ENCODE measurements at regions not wholly inside any gene's neighbourhood (a gene's known extent, or its start where the extent isn't known, plus 50 kb on each side); places are given as distances from the start of the nearest gene placed in this dataset.

DNA sequence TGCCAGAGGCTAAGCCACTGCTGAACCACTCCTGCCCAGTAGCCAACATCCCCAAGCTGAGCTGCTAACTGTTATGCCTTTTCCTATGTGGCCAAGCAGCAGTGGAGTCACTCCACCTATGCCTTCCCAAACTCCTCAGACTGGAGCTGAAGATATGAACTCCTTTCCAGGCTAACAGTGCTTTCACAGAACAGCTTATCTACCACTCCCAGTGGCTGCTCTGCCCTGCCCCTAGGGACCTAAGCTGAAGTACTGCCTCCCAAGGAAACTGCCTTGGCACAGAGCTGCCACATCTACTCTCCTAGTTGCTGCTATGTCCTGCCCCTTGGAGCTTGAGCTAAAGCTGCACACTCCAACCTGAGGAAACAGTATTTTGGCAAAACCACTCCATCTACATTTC lies 275.9 kb downstream of the RBM43 start:
- Histone ChIP-seq H3K36me3 (ENCODE audit: control insufficient read depth in 2 of 2, insufficient read depth in 2 of 2, low read length in 1 of 2) (no peaks in the 10 kb centered on the region), H3K27me3 (ENCODE audit: control insufficient read depth in 2 of 2, insufficient read depth in 1 of 2, low read length in 1 of 2) (no peaks in the 10 kb centered on the region), H3K4me3 (ENCODE audit: low read length in 2 of 2) (no peak overlapping the region), H3K4me1 (ENCODE audit: control insufficient read depth in 2 of 2, insufficient read depth in 2 of 2, low read length in 2 of 2) (no peaks in the 10 kb centered on the region), H3K9me3 (ENCODE audit: control insufficient read depth in 2 of 2, insufficient read depth in 1 of 2, low read length in 1 of 2) (peaks cover 0 to 7% of the 10 kb centered on the region in 2 donors), H3K27ac (ENCODE audit: low read depth in 1 of 2, low read length in 1 of 2) (no peak overlapping the region)
- no peak for DNase-seq (ENCODE audit: low read depth in 6 of 9, low spot score in 9 of 9)

DNA sequence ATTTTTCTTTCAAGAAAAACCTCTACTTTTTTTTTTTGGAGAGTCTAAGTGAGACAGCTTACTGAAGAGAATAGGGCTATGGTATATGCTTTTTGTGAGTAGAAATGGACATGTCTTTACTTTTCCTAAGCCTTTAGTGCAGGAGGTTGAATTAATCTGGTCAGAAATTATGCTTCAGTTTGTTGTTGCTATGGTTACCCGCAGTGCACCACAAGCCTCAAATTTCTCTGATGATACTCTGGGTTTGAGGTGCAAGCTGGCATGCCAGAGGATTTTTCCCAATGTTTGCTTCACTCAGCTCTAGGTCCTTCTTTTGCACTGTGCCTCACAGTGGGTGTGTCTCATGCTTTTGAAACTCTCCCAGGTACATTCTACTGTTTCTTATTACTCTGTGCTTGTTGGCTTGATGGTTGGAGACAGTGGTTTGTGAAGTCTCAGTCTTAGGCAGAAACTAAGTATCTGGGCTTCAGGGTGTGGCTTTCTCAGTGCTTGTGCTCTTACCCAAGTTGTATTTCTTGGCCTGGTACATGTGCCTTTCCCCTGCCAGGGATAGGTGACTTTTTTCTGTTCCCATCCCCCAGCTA lies 278.3 kb downstream of the RBM43 start:
- DNase-seq (ENCODE audit: low read depth in 6 of 9, low spot score in 9 of 9), result no peak
- Histone ChIP-seq H3K9me3 (ENCODE audit: control insufficient read depth in 2 of 2, insufficient read depth in 1 of 2, low read length in 1 of 2) (peaks cover 0 to 7% of the 10 kb centered on the region in 2 donors), H3K27me3 (ENCODE audit: control insufficient read depth in 2 of 2, insufficient read depth in 1 of 2, low read length in 1 of 2) (no peaks in the 10 kb centered on the region), H3K27ac (ENCODE audit: low read depth in 1 of 2, low read length in 1 of 2) (no peak overlapping the region), H3K36me3 (ENCODE audit: control insufficient read depth in 2 of 2, insufficient read depth in 2 of 2, low read length in 1 of 2) (no peaks in the 10 kb centered on the region), H3K4me3 (ENCODE audit: low read length in 2 of 2) (no peak overlapping the region), H3K4me1 (ENCODE audit: control insufficient read depth in 2 of 2, insufficient read depth in 2 of 2, low read length in 2 of 2) (no peaks in the 10 kb centered on the region)
- 95% methylated on average over 1 of the region's 1 CpG for WGBS

DNA sequence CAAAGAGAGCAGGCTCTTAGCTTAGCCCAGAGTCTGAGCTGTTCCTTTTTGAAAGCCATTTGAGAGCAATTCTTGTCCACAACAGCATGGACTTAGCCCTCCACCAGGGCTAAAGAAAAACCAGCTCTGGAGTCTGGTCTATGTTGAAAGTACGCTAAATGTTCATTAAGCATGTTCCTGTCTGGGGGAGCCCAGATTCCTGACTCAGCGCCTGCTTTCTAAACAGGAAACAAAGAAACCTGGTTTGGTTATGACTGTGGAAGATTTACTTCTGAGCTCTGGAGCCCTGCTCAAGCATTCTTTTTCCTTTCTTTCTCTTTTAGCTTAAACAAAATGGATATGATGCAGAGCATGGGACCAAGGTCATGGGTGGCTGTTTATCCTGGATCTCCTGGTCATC lies 279.8 kb downstream of the RBM43 start:
- no peak overlapping the region for H3K27ac ChIP-seq (ENCODE audit: low read depth in 1 of 2, low read length in 1 of 2)
- H3K4me3 ChIP-seq (ENCODE audit: low read length in 2 of 2), result no peak overlapping the region
- H3K36me3 ChIP-seq (ENCODE audit: control insufficient read depth in 2 of 2, insufficient read depth in 2 of 2, low read length in 1 of 2), result no peaks in the 10 kb centered on the region
- no peaks in the 10 kb centered on the region for H3K4me1 ChIP-seq (ENCODE audit: control insufficient read depth in 2 of 2, insufficient read depth in 2 of 2, low read length in 2 of 2)
- H3K9me3 ChIP-seq (ENCODE audit: control insufficient read depth in 2 of 2, insufficient read depth in 1 of 2, low read length in 1 of 2), result peaks cover 0 to 6% of the 10 kb centered on the region in 2 donors
- H3K27me3 ChIP-seq (ENCODE audit: control insufficient read depth in 2 of 2, insufficient read depth in 1 of 2, low read length in 1 of 2), result no peaks in the 10 kb centered on the region
- 20% methylated on average over 2 of the region's 2 CpGs for WGBS
- DNase-seq (ENCODE audit: low read depth in 6 of 9, low spot score in 9 of 9), result no peak

DNA sequence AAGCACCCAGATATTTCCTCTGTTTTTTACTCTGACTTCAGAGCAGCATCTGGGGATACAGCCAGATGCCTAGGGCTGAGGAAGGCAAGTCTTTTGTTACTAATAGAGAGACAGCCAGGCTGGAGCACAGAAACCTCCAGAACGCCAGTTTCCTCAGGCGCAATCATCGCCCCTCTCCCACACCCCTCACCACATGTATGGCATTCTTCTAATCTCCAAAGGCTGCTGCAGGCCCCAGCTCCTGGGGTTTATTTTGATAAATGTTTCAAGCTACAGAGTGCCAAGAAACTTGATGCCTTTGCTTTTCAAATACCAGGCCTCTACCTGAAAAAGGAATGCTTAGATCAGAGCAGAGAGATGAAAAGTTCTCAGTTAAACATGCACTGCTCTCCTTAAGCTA lies 283.6 kb downstream of the RBM43 start:
- Histone ChIP-seq H3K27ac (ENCODE audit: low read depth in 1 of 2, low read length in 1 of 2) (no peak overlapping the region), H3K4me3 (ENCODE audit: low read length in 2 of 2) (no peak overlapping the region), H3K27me3 (ENCODE audit: control insufficient read depth in 2 of 2, insufficient read depth in 1 of 2, low read length in 1 of 2) (no peaks in the 10 kb centered on the region), H3K4me1 (ENCODE audit: control insufficient read depth in 2 of 2, insufficient read depth in 2 of 2, low read length in 2 of 2) (no peaks in the 10 kb centered on the region), H3K9me3 (ENCODE audit: control insufficient read depth in 2 of 2, insufficient read depth in 1 of 2, low read length in 1 of 2) (no peaks in the 10 kb centered on the region), H3K36me3 (ENCODE audit: control insufficient read depth in 2 of 2, insufficient read depth in 2 of 2, low read length in 1 of 2) (no peaks in the 10 kb centered on the region)
- 90% methylated on average over 3 of the region's 3 CpGs for WGBS
- DNase-seq (ENCODE audit: low read depth in 6 of 9, low spot score in 9 of 9), result no peak

DNA sequence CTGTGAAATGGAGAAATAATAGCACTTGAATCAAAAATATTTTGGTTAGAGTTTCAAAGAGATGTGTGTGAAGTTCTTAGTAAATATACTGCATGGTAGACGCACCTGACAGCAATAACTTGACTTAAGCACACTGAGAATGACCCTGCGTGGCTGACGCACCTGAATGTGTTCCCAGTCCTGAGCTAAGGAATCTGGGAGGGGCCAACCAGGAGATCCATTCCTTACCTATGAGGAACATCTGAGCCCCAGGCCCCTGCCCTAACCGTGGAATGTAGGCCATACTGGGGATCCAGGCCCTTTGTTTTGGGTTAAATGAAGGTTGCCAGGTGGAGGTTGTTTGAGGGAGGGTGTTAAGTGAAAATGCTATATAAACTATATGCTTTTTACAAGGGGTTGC lies 284.4 kb downstream of the RBM43 start:
- H3K9me3 ChIP-seq (ENCODE audit: control insufficient read depth in 2 of 2, insufficient read depth in 1 of 2, low read length in 1 of 2), result no peaks in the 10 kb centered on the region
- no peak overlapping the region for H3K4me3 ChIP-seq (ENCODE audit: low read length in 2 of 2)
- no peaks in the 10 kb centered on the region for H3K36me3 ChIP-seq (ENCODE audit: control insufficient read depth in 2 of 2, insufficient read depth in 2 of 2, low read length in 1 of 2)
- WGBS, result 89% methylated on average over 4 of the region's 4 CpGs
- no peak for DNase-seq (ENCODE audit: low read depth in 6 of 9, low spot score in 9 of 9)
- H3K27me3 ChIP-seq (ENCODE audit: control insufficient read depth in 2 of 2, insufficient read depth in 1 of 2, low read length in 1 of 2), result no peaks in the 10 kb centered on the region
- no peaks in the 10 kb centered on the region for H3K4me1 ChIP-seq (ENCODE audit: control insufficient read depth in 2 of 2, insufficient read depth in 2 of 2, low read length in 2 of 2)
- no peak overlapping the region for H3K27ac ChIP-seq (ENCODE audit: low read depth in 1 of 2, low read length in 1 of 2)

DNA sequence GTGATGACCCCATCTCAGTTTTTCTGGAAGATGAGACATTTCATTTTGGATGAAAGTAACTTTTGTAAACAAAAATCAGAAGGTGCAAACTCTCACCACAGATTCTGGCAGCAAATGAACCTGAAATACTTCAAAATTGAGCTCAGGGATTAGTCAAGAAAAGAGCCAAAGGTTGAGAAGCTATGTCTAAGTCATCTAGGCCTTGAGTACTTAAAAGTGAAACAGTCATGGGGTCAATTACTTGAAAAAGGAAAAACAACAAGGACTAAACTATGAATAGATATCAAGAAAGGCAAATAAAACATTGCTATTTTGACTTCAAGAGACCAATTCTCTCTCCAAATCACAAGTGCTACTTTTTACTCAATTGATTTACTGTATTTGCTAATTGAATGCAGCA lies 285.1 kb downstream of the RBM43 start:
- Histone ChIP-seq H3K4me1 (ENCODE audit: control insufficient read depth in 2 of 2, insufficient read depth in 2 of 2, low read length in 2 of 2) (no peaks in the 10 kb centered on the region), H3K36me3 (ENCODE audit: control insufficient read depth in 2 of 2, insufficient read depth in 2 of 2, low read length in 1 of 2) (no peaks in the 10 kb centered on the region), H3K4me3 (ENCODE audit: low read length in 2 of 2) (no peak overlapping the region), H3K9me3 (ENCODE audit: control insufficient read depth in 2 of 2, insufficient read depth in 1 of 2, low read length in 1 of 2) (no peaks in the 10 kb centered on the region), H3K27me3 (ENCODE audit: control insufficient read depth in 2 of 2, insufficient read depth in 1 of 2, low read length in 1 of 2) (no peaks in the 10 kb centered on the region), H3K27ac (ENCODE audit: low read depth in 1 of 2, low read length in 1 of 2) (no peak overlapping the region)
- DNase-seq (ENCODE audit: low read depth in 6 of 9, low spot score in 9 of 9), result no peak

DNA sequence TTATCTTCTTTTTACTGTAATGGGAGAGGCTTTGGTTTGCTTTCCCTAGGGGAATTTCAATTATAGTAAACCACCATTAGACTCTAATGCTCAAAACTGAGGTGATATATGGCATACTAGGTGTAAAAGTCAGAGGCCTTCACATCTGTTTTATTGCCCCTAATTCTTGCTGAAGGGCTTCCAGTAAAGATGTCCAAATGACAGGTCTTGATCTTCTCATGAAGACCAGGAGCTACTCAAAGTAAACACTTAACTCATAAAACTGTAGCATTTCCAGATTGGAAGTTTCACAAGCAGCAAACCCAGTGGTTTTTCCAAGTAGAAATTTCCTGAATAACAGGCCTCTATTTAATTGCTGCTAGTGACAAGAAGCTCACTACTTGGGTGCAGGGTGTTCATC lies 286.8 kb downstream of the RBM43 start:
- H3K27me3 ChIP-seq (ENCODE audit: control insufficient read depth in 2 of 2, insufficient read depth in 1 of 2, low read length in 1 of 2), result no peaks in the 10 kb centered on the region
- DNase-seq (ENCODE audit: low read depth in 6 of 9, low spot score in 9 of 9), result no peak
- no peaks in the 10 kb centered on the region for H3K9me3 ChIP-seq (ENCODE audit: control insufficient read depth in 2 of 2, insufficient read depth in 1 of 2, low read length in 1 of 2)
- H3K27ac ChIP-seq (ENCODE audit: low read depth in 1 of 2, low read length in 1 of 2), result no peak overlapping the region
- H3K4me3 ChIP-seq (ENCODE audit: low read length in 2 of 2), result no peak overlapping the region
- no peaks in the 10 kb centered on the region for H3K4me1 ChIP-seq (ENCODE audit: control insufficient read depth in 2 of 2, insufficient read depth in 2 of 2, low read length in 2 of 2)
- no peaks in the 10 kb centered on the region for H3K36me3 ChIP-seq (ENCODE audit: control insufficient read depth in 2 of 2, insufficient read depth in 2 of 2, low read length in 1 of 2)

DNA sequence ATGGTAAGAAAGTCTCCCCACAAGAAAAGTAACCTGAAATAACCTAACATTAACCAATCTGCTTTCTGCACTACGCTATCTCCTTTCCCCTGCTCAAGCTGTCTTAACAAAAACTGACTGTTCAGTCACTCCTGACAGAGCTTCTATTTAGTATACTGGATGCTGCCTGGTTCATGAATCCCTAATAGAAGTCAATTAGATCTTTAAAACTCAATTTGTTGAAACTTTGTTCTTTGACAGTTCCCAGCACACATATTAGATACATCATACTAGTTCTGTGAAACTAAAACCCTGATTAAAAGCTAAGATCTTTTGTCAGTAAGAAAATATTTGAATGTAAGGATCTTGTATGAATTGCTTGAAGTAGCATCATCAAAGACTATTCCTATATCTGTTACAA lies 287.4 kb downstream of the RBM43 start:
- H3K4me3 ChIP-seq (ENCODE audit: low read length in 2 of 2), result no peak overlapping the region
- 91% methylated on average over 1 of the region's 1 CpG for WGBS
- no peaks in the 10 kb centered on the region for H3K27me3 ChIP-seq (ENCODE audit: control insufficient read depth in 2 of 2, insufficient read depth in 1 of 2, low read length in 1 of 2)
- DNase-seq (ENCODE audit: low read depth in 6 of 9, low spot score in 9 of 9), result no peak
- H3K9me3 ChIP-seq (ENCODE audit: control insufficient read depth in 2 of 2, insufficient read depth in 1 of 2, low read length in 1 of 2), result no peaks in the 10 kb centered on the region
- H3K27ac ChIP-seq (ENCODE audit: low read depth in 1 of 2, low read length in 1 of 2), result no peak overlapping the region
- no peaks in the 10 kb centered on the region for H3K36me3 ChIP-seq (ENCODE audit: control insufficient read depth in 2 of 2, insufficient read depth in 2 of 2, low read length in 1 of 2)
- H3K4me1 ChIP-seq (ENCODE audit: control insufficient read depth in 2 of 2, insufficient read depth in 2 of 2, low read length in 2 of 2), result no peaks in the 10 kb centered on the region

DNA sequence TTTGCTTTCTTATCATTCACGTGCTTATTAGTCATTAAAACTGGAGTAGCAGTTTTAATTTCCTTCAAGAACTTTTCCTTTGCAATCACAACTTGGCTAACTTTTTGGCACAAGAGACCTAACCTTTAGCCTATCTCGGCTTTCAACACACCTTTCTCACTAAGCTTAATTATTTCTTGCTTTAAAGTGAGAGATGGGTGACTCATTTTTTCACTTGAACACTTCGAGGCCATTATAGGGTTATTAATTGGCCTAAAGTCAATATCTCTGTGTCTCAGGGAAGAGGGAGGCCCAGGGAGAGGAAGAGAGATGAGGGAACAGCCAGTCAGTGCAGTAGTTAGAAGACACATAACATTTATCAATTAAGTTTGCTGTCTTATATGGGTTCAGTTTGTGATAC lies 289.8 kb downstream of the RBM43 start:
- no peaks in the 10 kb centered on the region for H3K9me3 ChIP-seq (ENCODE audit: control insufficient read depth in 2 of 2, insufficient read depth in 1 of 2, low read length in 1 of 2)
- H3K4me3 ChIP-seq (ENCODE audit: low read length in 2 of 2), result no peak overlapping the region
- H3K27me3 ChIP-seq (ENCODE audit: control insufficient read depth in 2 of 2, insufficient read depth in 1 of 2, low read length in 1 of 2), result no peaks in the 10 kb centered on the region
- no peaks in the 10 kb centered on the region for H3K36me3 ChIP-seq (ENCODE audit: control insufficient read depth in 2 of 2, insufficient read depth in 2 of 2, low read length in 1 of 2)
- DNase-seq (ENCODE audit: low read depth in 6 of 9, low spot score in 9 of 9), result no peak
- WGBS, result 89% methylated on average over 3 of the region's 3 CpGs
- H3K4me1 ChIP-seq (ENCODE audit: control insufficient read depth in 2 of 2, insufficient read depth in 2 of 2, low read length in 2 of 2), result no peaks in the 10 kb centered on the region
- H3K27ac ChIP-seq (ENCODE audit: low read depth in 1 of 2, low read length in 1 of 2), result no peak overlapping the region

DNA sequence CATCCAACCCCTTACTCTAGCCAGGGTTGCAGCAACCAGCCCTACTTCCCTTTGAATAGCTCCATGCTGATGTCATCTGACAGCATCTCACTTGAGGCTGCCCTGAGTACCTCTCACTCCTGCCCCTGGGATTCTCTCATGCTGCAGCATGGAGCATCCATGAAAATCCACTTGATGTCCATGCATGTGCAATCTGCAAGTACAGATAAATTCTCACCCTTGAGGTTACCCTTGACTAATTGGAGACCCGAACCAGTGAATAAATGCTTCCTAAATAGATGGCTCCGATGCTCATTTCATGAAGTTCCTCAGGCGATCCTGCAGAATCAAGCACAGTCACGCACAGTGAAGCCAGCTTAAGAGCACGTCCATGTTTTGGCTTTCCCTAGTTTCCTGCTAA lies 298.3 kb downstream of the RBM43 start:
- WGBS, result 76% methylated on average over 5 of the region's 5 CpGs
- no peak overlapping the region for H3K27ac ChIP-seq (ENCODE audit: low read depth in 1 of 2, low read length in 1 of 2)
- no peaks in the 10 kb centered on the region for H3K4me1 ChIP-seq (ENCODE audit: control insufficient read depth in 2 of 2, insufficient read depth in 2 of 2, low read length in 2 of 2)
- DNase-seq (ENCODE audit: low read depth in 6 of 9, low spot score in 9 of 9), result no peak
- peaks cover 0 to 3% of the 10 kb centered on the region in 2 donors for H3K9me3 ChIP-seq (ENCODE audit: control insufficient read depth in 2 of 2, insufficient read depth in 1 of 2, low read length in 1 of 2)
- H3K36me3 ChIP-seq (ENCODE audit: control insufficient read depth in 2 of 2, insufficient read depth in 2 of 2, low read length in 1 of 2), result no peaks in the 10 kb centered on the region
- no peaks in the 10 kb centered on the region for H3K27me3 ChIP-seq (ENCODE audit: control insufficient read depth in 2 of 2, insufficient read depth in 1 of 2, low read length in 1 of 2)
- no peak overlapping the region for H3K4me3 ChIP-seq (ENCODE audit: low read length in 2 of 2)

Measured in thymus (tissue), 11 donors.